OCI-LY1 (cell line): ENCODE measurements at regions not wholly inside any gene's neighbourhood (a gene's known extent, or its start where the extent isn't known, plus 50 kb on each side); places are given as distances from the start of the nearest gene placed in this dataset.

ENCODE experiments used
- CTCF ChIP-seq: fragments of 200-600 bp; sonication (generic), shearing (Covaris generic); IDR thresholded peaks from 2 replicates; pipeline ENCODE4 v1.5.1; 2017; ENCODE audit warnings: mild to moderate bottlenecking, antibody characterized with exemption, low read length, moderate library complexity, mixed read lengths
- EZH2 ChIP-seq: fragments of 200-600 bp; sonication (generic), shearing (Covaris generic); IDR thresholded peaks from 2 replicates; pipeline ENCODE4 v1.8.0; 2017; ENCODE audit warnings: borderline replicate concordance, mixed run types, mild to moderate bottlenecking, antibody characterized with exemption, low read length, moderate library complexity, mixed read lengths

- TF ChIP-seq CTCF: no peak
- TF ChIP-seq EZH2: no peak
Observed at GRCh38 chr3:59620325-59620724, 570.5 kb upstream of the CFAP20DC start.
